Activated CD4-positive, alpha-beta memory T cell treated with anti-CD3 and anti-CD28 coated beads, Interleukin-2, amount 10 ng/mL, durations not matched to agents 7 days and 5 days (primary cell): ENCODE measurements at regions not wholly inside any gene's neighbourhood (a gene's known extent, or its start where the extent isn't known, plus 50 kb on each side); places are given as distances from the start of the nearest gene placed in this dataset.
A peak's percentile ranks its signal among the peaks of the same experiment; 100 is the strongest.

ENCODE experiments used
- CTCF ChIA-PET: fragments of 350-600 bp; sonication (Branson Sonifier 250); formaldehyde crosslinking; loops from one replicate; lab custom pipeline; 2021; ENCODE audit warnings: antibody characterized with exemption, inconsistent platforms; lab: Charles Lee
- POLR2A ChIA-PET: fragments of 350-600 bp; sonication (Branson Sonifier 250); formaldehyde crosslinking; loops from one replicate; lab custom pipeline; 2021; ENCODE audit warnings: antibody characterized with exemption; lab: Charles Lee
- DNase-seq: peaks from one replicate; pipeline ENCODE4 v3.0.0-alpha.2; 2020
- H3K27ac Mint-ChIP-seq: one replicate; pipeline ENCODE4 v1.8.0; 2021; ENCODE audit warnings: mild to moderate bottlenecking, mixed read lengths
- H3K27me3 Mint-ChIP-seq: one replicate; pipeline ENCODE4 v1.8.0; 2021; ENCODE audit warnings: mixed read lengths
- H3K36me3 Mint-ChIP-seq: one replicate; pipeline ENCODE4 v1.8.0; 2021; ENCODE audit warnings: low read depth, mixed read lengths
- H3K4me1 Mint-ChIP-seq: one replicate; pipeline ENCODE4 v1.8.0; 2021; ENCODE audit warnings: mixed read lengths
- H3K4me3 Mint-ChIP-seq: one replicate; pipeline ENCODE4 v1.8.0; 2021; ENCODE audit warnings: mild to moderate bottlenecking, mixed read lengths
- H3K9me3 Mint-ChIP-seq: one replicate; pipeline ENCODE4 v1.8.0; 2021; ENCODE audit warnings: mixed read lengths

- H3K27ac Mint-ChIP-seq, result peak overlapping the region; percentile 99
Observed at GRCh38 chr15:38650384-38650783, 85.8 kb upstream of the RASGRP1 start.

GRCh38 chr15:38650936-38651327 lies 86.3 kb upstream of the RASGRP1 start:
- H3K4me1 Mint-ChIP-seq, result peaks cover 75% of the 10 kb centered on the region
- H3K27ac Mint-ChIP-seq, result peak overlapping the region; percentile 99
- POLR2A ChIA-PET, result interaction anchor here (0.7 to 15.4 kb wide), 22 partner anchors 8 to 197 kb away, joined by 3 to 497 read pairs (median 9); partner anchors contain the start of genes FAM98B and RASGRP1
- peaks cover 6% of the 10 kb centered on the region for H3K9me3 Mint-ChIP-seq
- peak overlapping the region; percentile 82 for H3K4me3 Mint-ChIP-seq
- no peaks in the 10 kb centered on the region for H3K27me3 Mint-ChIP-seq
- DNase-seq, result no peak
- H3K36me3 Mint-ChIP-seq, result peaks cover 12% of the 10 kb centered on the region
- CTCF ChIA-PET, result interaction anchor here (1.2 to 20.5 kb wide), 10 partner anchors 11 to 87 kb away, joined by 4 to 311 read pairs (median 32); partner anchors contain the start of gene RASGRP1

More at GRCh38 chr15:38650384-38650783, 85.8 kb upstream of the RASGRP1 start:
- Mint-ChIP-seq H3K36me3 (peaks cover 7% of the 10 kb centered on the region), H3K4me1 (peaks cover 69% of the 10 kb centered on the region), H3K9me3 (peaks cover 6% of the 10 kb centered on the region), H3K4me3 (peak overlapping the region; percentile 82), H3K27me3 (no peaks in the 10 kb centered on the region)
- ChIA-PET POLR2A (interaction anchor here (0.8 to 15.4 kb wide), 15 partner anchors 8 to 196 kb away, joined by 3 to 497 read pairs (median 39); partner anchors contain the start of genes FAM98B and RASGRP1), CTCF (interaction anchor here (1.2 to 20.5 kb wide), 8 partner anchors 12 to 87 kb away, joined by 4 to 311 read pairs (median 53); partner anchors contain the start of gene RASGRP1)
- no peak for DNase-seq

- Mint-ChIP-seq H3K4me3 (peak overlapping the region; percentile 82), H3K4me1 (peaks cover 75% of the 10 kb centered on the region), H3K36me3 (peaks cover 14% of the 10 kb centered on the region), H3K9me3 (peaks cover 6% of the 10 kb centered on the region), H3K27ac (peak overlapping the region; percentile 99), H3K27me3 (no peaks in the 10 kb centered on the region)
- DNase-seq, result peak; percentile 74
- ChIA-PET CTCF (interaction anchor here (1.2 to 20.5 kb wide), 14 partner anchors 11 to 211 kb away, joined by 3 to 311 read pairs (median 20); partner anchors contain the start of gene RASGRP1), POLR2A (interaction anchor here (0.7 to 15.4 kb wide), 29 partner anchors 9 to 977 kb away, joined by 3 to 497 read pairs (median 7); partner anchors contain the start of genes FAM98B and RASGRP1)
Observed at GRCh38 chr15:38651328-38652038, 86.9 kb upstream of the RASGRP1 start.

- peak; percentile 34 for DNase-seq
- Mint-ChIP-seq H3K4me1 (peaks cover 67% of the 10 kb centered on the region), H3K36me3 (peaks cover 14% of the 10 kb centered on the region)
Observed at GRCh38 chr15:38652183-38652794, 87.7 kb upstream of the RASGRP1 start.

GRCh38 chr15:38652998-38653397 lies 88.4 kb upstream of the RASGRP1 start:
- Mint-ChIP-seq H3K36me3 (peaks cover 14% of the 10 kb centered on the region), H3K4me3 (peak overlapping the region; percentile 82), H3K27ac (peak overlapping the region; percentile 99), H3K9me3 (peaks cover 6% of the 10 kb centered on the region), H3K27me3 (no peaks in the 10 kb centered on the region), H3K4me1 (peaks cover 67% of the 10 kb centered on the region)
- ChIA-PET POLR2A (interaction anchor here (0.9 to 15.4 kb wide), 19 partner anchors 10 to 973 kb away, joined by 3 to 497 read pairs (median 10); partner anchors contain the start of gene RASGRP1), CTCF (interaction anchor here (0.7 to 20.5 kb wide), 14 partner anchors 8 to 212 kb away, joined by 3 to 311 read pairs (median 20); partner anchors contain the start of gene RASGRP1)
- DNase-seq, result peak; percentile 89

More at GRCh38 chr15:38652183-38652794, 87.7 kb upstream of the RASGRP1 start:
- H3K27ac Mint-ChIP-seq, result peak overlapping the region; percentile 99
- H3K4me3 Mint-ChIP-seq, result peak overlapping the region; percentile 82
- CTCF ChIA-PET, result interaction anchor here (1.0 to 20.5 kb wide), 13 partner anchors 10 to 212 kb away, joined by 3 to 311 read pairs (median 21); partner anchors contain the start of gene RASGRP1
- H3K9me3 Mint-ChIP-seq, result peaks cover 6% of the 10 kb centered on the region
- POLR2A ChIA-PET, result interaction anchor here (0.9 to 15.4 kb wide), 25 partner anchors 10 to 976 kb away, joined by 3 to 497 read pairs (median 8); partner anchors contain the start of genes FAM98B and RASGRP1
- H3K27me3 Mint-ChIP-seq, result no peaks in the 10 kb centered on the region

GRCh38 chr15:38658431-38658830 lies 93.8 kb upstream of the RASGRP1 start:
- CTCF ChIA-PET, result interaction anchor here (0.9 to 20.5 kb wide), 5 partner anchors 13 to 95 kb away, joined by 3 to 311 read pairs (median 18); partner anchors contain the start of gene RASGRP1
- Mint-ChIP-seq H3K4me1 (peaks cover 63% of the 10 kb centered on the region), H3K27me3 (no peaks in the 10 kb centered on the region), H3K9me3 (no peaks in the 10 kb centered on the region), H3K27ac (peak overlapping the region; percentile 88), H3K4me3 (peak overlapping the region; percentile 50), H3K36me3 (peaks cover 22% of the 10 kb centered on the region)
- no peak for DNase-seq
- POLR2A ChIA-PET, result interaction anchor here (0.8 to 22.7 kb wide), 5 partner anchors 10 to 96 kb away, joined by 3 to 497 read pairs (median 73); partner anchors contain the start of gene RASGRP1

- peaks cover 62% of the 10 kb centered on the region for H3K4me1 Mint-ChIP-seq
- peaks cover 3% of the 10 kb centered on the region for H3K9me3 Mint-ChIP-seq
- H3K27ac Mint-ChIP-seq, result peak overlapping the region; percentile 61
- DNase-seq, result peak; percentile 37
- ChIA-PET POLR2A (interaction anchor here (1.6 to 22.7 kb wide), 5 partner anchors 6 to 98 kb away, joined by 6 to 497 read pairs (median 344); partner anchors contain the start of gene RASGRP1), CTCF (interaction anchor here (1.1 to 20.5 kb wide), 5 partner anchors 8 to 97 kb away, joined by 3 to 311 read pairs (median 23); partner anchors contain the start of gene RASGRP1)
- peak overlapping the region; percentile 26 for H3K4me3 Mint-ChIP-seq
- H3K27me3 Mint-ChIP-seq, result no peaks in the 10 kb centered on the region
- peaks cover 20% of the 10 kb centered on the region for H3K36me3 Mint-ChIP-seq
Observed at GRCh38 chr15:38660738-38661137, 96.1 kb upstream of the RASGRP1 start.

- Mint-ChIP-seq H3K27me3 (no peaks in the 10 kb centered on the region), H3K4me1 (peaks cover 73% of the 10 kb centered on the region), H3K27ac (peak overlapping the region; percentile 22), H3K4me3 (no peak overlapping the region), H3K9me3 (peaks cover 3% of the 10 kb centered on the region), H3K36me3 (peaks cover 23% of the 10 kb centered on the region)
- no peak for DNase-seq
- ChIA-PET CTCF (interaction anchor here (0.6 to 20.5 kb wide), 8 partner anchors 9 to 98 kb away, joined by 3 to 311 read pairs (median 4); partner anchors contain the start of gene RASGRP1), POLR2A (interaction anchor here (1.1 to 22.7 kb wide), 5 partner anchors 6 to 100 kb away, joined by 4 to 497 read pairs (median 344); partner anchors contain the start of gene RASGRP1)
Observed at GRCh38 chr15:38662033-38662802, 97.6 kb upstream of the RASGRP1 start.

- no peaks in the 10 kb centered on the region for H3K27me3 Mint-ChIP-seq
- ChIA-PET POLR2A (interaction anchor here (1.1 to 22.7 kb wide), 4 partner anchors 8 to 100 kb away, joined by 4 to 497 read pairs (median 208); partner anchors contain the start of gene RASGRP1), CTCF (interaction anchor here (0.6 to 20.5 kb wide), 7 partner anchors 10 to 99 kb away, joined by 3 to 311 read pairs (median 4); partner anchors contain the start of gene RASGRP1)
- peaks cover 28% of the 10 kb centered on the region for H3K36me3 Mint-ChIP-seq
- no peak overlapping the region for H3K4me3 Mint-ChIP-seq
- H3K27ac Mint-ChIP-seq, result no peak overlapping the region
- no peak for DNase-seq
- peaks cover 3% of the 10 kb centered on the region for H3K9me3 Mint-ChIP-seq
- peaks cover 73% of the 10 kb centered on the region for H3K4me1 Mint-ChIP-seq
Observed at GRCh38 chr15:38662805-38663204, 98.2 kb upstream of the RASGRP1 start.

GRCh38 chr15:38665586-38666305 lies 101.1 kb upstream of the RASGRP1 start:
- no peak for DNase-seq
- POLR2A ChIA-PET, result interaction anchor here (0.9 to 22.7 kb wide), 5 partner anchors 11 to 103 kb away, joined by 3 to 497 read pairs (median 327); partner anchors contain the start of gene RASGRP1
- Mint-ChIP-seq H3K9me3 (peaks cover 3% of the 10 kb centered on the region), H3K27me3 (no peaks in the 10 kb centered on the region), H3K27ac (no peak overlapping the region), H3K4me3 (no peak overlapping the region), H3K36me3 (peaks cover 20% of the 10 kb centered on the region), H3K4me1 (peaks cover 74% of the 10 kb centered on the region)
- CTCF ChIA-PET, result interaction anchor here (2.3 to 20.5 kb wide), 3 partner anchors 12 to 104 kb away, joined by 20 to 311 read pairs (median 112); partner anchors contain the start of gene RASGRP1
